ENCODE measurements at regions not wholly inside any gene's neighbourhood (a gene's known extent, or its start where the extent isn't known, plus 50 kb on each side); places are given as distances from the start of the nearest gene placed in this dataset.

- FAIRE-seq, result no peak
- TF ChIP-seq SREBF1 (IDR thresholded peaks at IDR 0.05; ENCODE audit: low read length), result no peak
- ChIA-PET SMC1A (ENCODE audit: uncharacterized antibody, unreplicated experiment) (no interaction called here), RAD21 (ENCODE audit: unreplicated experiment) (no interaction called here), POLR2A (no interaction called here), CTCF (no interaction called here)
- no peaks in the 10 kb centered on the region for H3K79me2 ChIP-seq (ENCODE audit: control insufficient read depth, insufficient read depth, low read length)
- no peaks in the 10 kb centered on the region for H3K9me3 ChIP-seq (replicated peaks; ENCODE audit: control insufficient read depth, insufficient read depth, low read length)
- H2AFZ ChIP-seq (ENCODE audit: control insufficient read depth, low read depth, low read length), result no peak overlapping the region
- no TSS peak for BruUV-seq (replicated peaks)
- no peaks in the 10 kb centered on the region for H4K20me1 ChIP-seq (ENCODE audit: control insufficient read depth, insufficient read depth)
- WGBS (ENCODE audit: insufficient coverage, insufficient replicate concordance, low lambda C conversion rate, missing lambda C conversion rate), result 9% methylated on average over 7 of the region's 7 CpGs
- DNase-seq (ENCODE audit: low read depth, low spot score), result no peak
- in situ Hi-C loops (cut with MboI), result no loop called here
- intact Hi-C loops (cut with micrococcal nuclease; ENCODE audit: unreplicated experiment), result no loop called here
- no peak overlapping the region for H3K27ac ChIP-seq (ENCODE audit: control insufficient read depth, insufficient read depth)
- no peaks in the 10 kb centered on the region for H3K27me3 ChIP-seq (replicated peaks in 1 of 2; ENCODE audit: control insufficient read depth in 2 of 2, insufficient read depth in 2 of 2, low read length in 1 of 2)
- no peaks in the 10 kb centered on the region for H3K4me1 ChIP-seq (ENCODE audit: control insufficient read depth, insufficient read depth, low read length)
- H3K4me3 ChIP-seq, result no peak overlapping the region
- no peaks in the 10 kb centered on the region for H3K36me3 ChIP-seq (ENCODE audit: control insufficient read depth in 2 of 2, insufficient read depth in 2 of 2, low read length in 1 of 2)
- no peak for ATAC-seq
- no peak overlapping the region for H3K4me2 ChIP-seq (ENCODE audit: control insufficient read depth, insufficient read depth)
- H3K9ac ChIP-seq (ENCODE audit: control insufficient read depth, insufficient read depth, low read length), result no peak overlapping the region
Observed at GRCh38 chr16:52713740-52714139, 166.8 kb upstream of the TOX3 start.

- in situ Hi-C loops (cut with MboI) (no loop called here), intact Hi-C loops (cut with micrococcal nuclease; ENCODE audit: unreplicated experiment) (no loop called here)
- ChIA-PET POLR2A (no interaction called here), CTCF (no interaction called here), RAD21 (ENCODE audit: unreplicated experiment) (no interaction called here), SMC1A (ENCODE audit: uncharacterized antibody, unreplicated experiment) (no interaction called here)
- Histone ChIP-seq H3K9ac (ENCODE audit: control insufficient read depth, insufficient read depth, low read length) (no peak overlapping the region), H3K79me2 (ENCODE audit: control insufficient read depth, insufficient read depth, low read length) (no peaks in the 10 kb centered on the region), H3K9me3 (replicated peaks; ENCODE audit: control insufficient read depth, insufficient read depth, low read length) (no peaks in the 10 kb centered on the region), H3K4me3 (no peak overlapping the region), H3K27me3 (replicated peaks in 1 of 2; ENCODE audit: control insufficient read depth in 2 of 2, insufficient read depth in 2 of 2, low read length in 1 of 2) (no peaks in the 10 kb centered on the region), H3K36me3 (ENCODE audit: control insufficient read depth in 2 of 2, insufficient read depth in 2 of 2, low read length in 1 of 2) (no peaks in the 10 kb centered on the region), H3K27ac (ENCODE audit: control insufficient read depth, insufficient read depth) (no peak overlapping the region), H2AFZ (ENCODE audit: control insufficient read depth, low read depth, low read length) (no peak overlapping the region), H3K4me2 (ENCODE audit: control insufficient read depth, insufficient read depth) (no peak overlapping the region), H3K4me1 (ENCODE audit: control insufficient read depth, insufficient read depth, low read length) (no peaks in the 10 kb centered on the region), H4K20me1 (ENCODE audit: control insufficient read depth, insufficient read depth) (no peaks in the 10 kb centered on the region)
- no peak for FAIRE-seq
- no TSS peak for BruUV-seq (replicated peaks)
- TF ChIP-seq RELB (IDR thresholded peaks at IDR 0.05; ENCODE audit: low read depth), result no peak
- TF ChIP-seq RAD21 (IDR thresholded peaks at IDR 0.05; ENCODE audit: insufficient read depth, low read depth, low read length), result no peak
- no peak for TF ChIP-seq BCL3 (IDR thresholded peaks at IDR 0.05; ENCODE audit: borderline replicate concordance, insufficient read depth, low read depth, low read length, poor library complexity, severe bottlenecking)
- TF ChIP-seq EP300 (IDR thresholded peaks at IDR 0.05; ENCODE audit: borderline replicate concordance in 1 of 2, control insufficient read depth in 1 of 2, low read depth in 2 of 2, low read length in 2 of 2), result no peak
- TF ChIP-seq NR2C2 (IDR thresholded peaks at IDR 0.05; ENCODE audit: borderline replicate concordance, control insufficient read depth, insufficient read length, low read depth), result no peak
- no peak for TF ChIP-seq GABPA (IDR thresholded peaks at IDR 0.05; ENCODE audit: low read depth)
- TF ChIP-seq, protein P1, sequence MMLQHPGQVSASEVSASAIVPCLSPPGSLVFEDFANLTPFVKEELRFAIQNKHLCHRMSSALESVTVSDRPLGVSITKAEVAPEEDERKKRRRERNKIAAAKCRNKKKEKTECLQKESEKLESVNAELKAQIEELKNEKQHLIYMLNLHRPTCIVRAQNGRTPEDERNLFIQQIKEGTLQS (IDR thresholded peaks at IDR 0.05; ENCODE audit: borderline replicate concordance, extremely low read depth, low read depth, low read length), result no peak
- TF ChIP-seq TBL1XR1 (IDR thresholded peaks at IDR 0.05; ENCODE audit: low read depth, low read length), result no peak
- TF ChIP-seq ZSCAN29 (IDR thresholded peaks at IDR 0.05), result no peak
- TF ChIP-seq RUNX3 (IDR thresholded peaks at IDR 0.05; ENCODE audit: low read length), result no peak
- TF ChIP-seq IRF4 (IDR thresholded peaks at IDR 0.05; ENCODE audit: low read depth, low read length), result no peak
- TF ChIP-seq ATF2 (IDR thresholded peaks at IDR 0.05; ENCODE audit: low read length), result no peak
- no peak for ATAC-seq
- WGBS (ENCODE audit: insufficient coverage, insufficient replicate concordance, low lambda C conversion rate, missing lambda C conversion rate), result 4% methylated on average over 3 of the region's 3 CpGs
- no peak for DNase-seq (ENCODE audit: low read depth, low spot score)
Observed at GRCh38 chr16:52709306-52709705, 162.4 kb upstream of the TOX3 start.

Data from GM12878 (cell line).